ENCODE measurements at regions not wholly inside any gene's neighbourhood (a gene's known extent, or its start where the extent isn't known, plus 50 kb on each side); places are given as distances from the start of the nearest gene placed in this dataset.

GRCh38 chr6:170186941-170187668 lies 103.8 kb downstream of the DLL1 start:
- Histone ChIP-seq H2BK120ac (ENCODE audit: low read depth, low read length) (no peak overlapping the region), H3K36me3 (ENCODE audit: control insufficient read depth in 1 of 2, insufficient read depth in 2 of 2, low read depth in 1 of 2, low read length in 2 of 2) (peaks cover 0 to 3% of the 10 kb centered on the region in 2 experiments), H4K91ac (ENCODE audit: low read length) (no peak overlapping the region), H2BK15ac (ENCODE audit: low read depth, poor library complexity, severe bottlenecking) (no peak overlapping the region), H3K27ac (ENCODE audit: low read length, poor library complexity, severe bottlenecking) (no peak overlapping the region), H3K4ac (ENCODE audit: low read depth in 1 of 2, low read length in 2 of 2) (no peak overlapping the region), H3K18ac (ENCODE audit: low read depth in 1 of 2, low read length in 2 of 2) (no peak overlapping the region), H2BK12ac (ENCODE audit: low read length in 2 of 2) (no peak overlapping the region), H3K9ac (ENCODE audit: low read length) (no peak overlapping the region), H3K27me3 (ENCODE audit: control insufficient read depth in 1 of 2, insufficient read depth in 1 of 2, low read length in 2 of 2) (peaks cover 0 to 9% of the 10 kb centered on the region in 2 experiments), H2AFZ (ENCODE audit: low read depth, low read length) (no peak overlapping the region), H2BK5ac (ENCODE audit: low read depth, low read length, poor library complexity, severe bottlenecking) (no peak overlapping the region), H3K4me2 (ENCODE audit: low read length, poor library complexity, severe bottlenecking) (no peak overlapping the region), H2AK5ac (ENCODE audit: low read length, severe bottlenecking) (no peak overlapping the region), H3K4me1 (ENCODE audit: control insufficient read depth, insufficient read depth, low read depth, low read length) (no peaks in the 10 kb centered on the region), H3K4me3 (ENCODE audit: insufficient read depth in 1 of 2, low read depth in 1 of 2, low read length in 2 of 2) (no peak overlapping the region), H3K14ac (ENCODE audit: low read length in 2 of 2) (no peak overlapping the region), H3K23ac (ENCODE audit: low read length in 2 of 2) (no peak overlapping the region), H4K8ac (ENCODE audit: low read length) (no peak overlapping the region), H3K9me3 (ENCODE audit: control insufficient read depth, low read length) (no peaks in the 10 kb centered on the region), H3K79me1 (replicated peaks; ENCODE audit: low read length, poor library complexity, severe bottlenecking) (no peaks in the 10 kb centered on the region)
- 81% methylated on average over 18 of the region's 18 CpGs for WGBS
- DNase-seq = no peak

GRCh38 chr6:170186006-170186935 lies 104.6 kb downstream of the DLL1 start:
- Histone ChIP-seq H3K27ac (ENCODE audit: low read length, poor library complexity, severe bottlenecking) (no peak overlapping the region), H2BK5ac (ENCODE audit: low read depth, low read length, poor library complexity, severe bottlenecking) (no peak overlapping the region), H2BK120ac (ENCODE audit: low read depth, low read length) (no peak overlapping the region), H3K18ac (ENCODE audit: low read depth in 1 of 2, low read length in 2 of 2) (no peak overlapping the region), H2BK15ac (ENCODE audit: low read depth, poor library complexity, severe bottlenecking) (no peak overlapping the region), H4K91ac (ENCODE audit: low read length) (no peak overlapping the region), H2AFZ (ENCODE audit: low read depth, low read length) (no peak overlapping the region), H4K8ac (ENCODE audit: low read length) (no peak overlapping the region), H3K79me1 (replicated peaks; ENCODE audit: low read length, poor library complexity, severe bottlenecking) (no peaks in the 10 kb centered on the region), H2AK5ac (ENCODE audit: low read length, severe bottlenecking) (no peak overlapping the region), H2BK12ac (ENCODE audit: low read length in 2 of 2) (no peak overlapping the region), H3K27me3 (ENCODE audit: control insufficient read depth in 1 of 2, insufficient read depth in 1 of 2, low read length in 2 of 2) (peaks cover 0 to 12% of the 10 kb centered on the region in 2 experiments), H3K36me3 (ENCODE audit: control insufficient read depth in 1 of 2, insufficient read depth in 2 of 2, low read depth in 1 of 2, low read length in 2 of 2) (peaks cover 0 to 3% of the 10 kb centered on the region in 2 experiments), H3K14ac (ENCODE audit: low read length in 2 of 2) (no peak overlapping the region), H3K23ac (ENCODE audit: low read length in 2 of 2) (no peak overlapping the region), H3K9me3 (ENCODE audit: control insufficient read depth, low read length) (no peaks in the 10 kb centered on the region), H3K4me3 (ENCODE audit: insufficient read depth in 1 of 2, low read depth in 1 of 2, low read length in 2 of 2) (no peak overlapping the region), H3K9ac (ENCODE audit: low read length) (no peak overlapping the region), H3K4ac (ENCODE audit: low read depth in 1 of 2, low read length in 2 of 2) (no peak overlapping the region), H3K4me2 (ENCODE audit: low read length, poor library complexity, severe bottlenecking) (no peak overlapping the region), H3K4me1 (ENCODE audit: control insufficient read depth, insufficient read depth, low read depth, low read length) (no peaks in the 10 kb centered on the region)
- 82% methylated on average over 30 of the region's 30 CpGs for WGBS
- no peak for DNase-seq

- 90% methylated on average over 26 of the region's 29 CpGs for WGBS
These were observed 105.5 kb downstream of the DLL1 start for GRCh38 chr6:170185175-170185978.

More at GRCh38 chr6:170185175-170185978, 105.5 kb downstream of the DLL1 start:
- Histone ChIP-seq H3K14ac (ENCODE audit: low read length in 2 of 2) (no peak overlapping the region), H2BK120ac (ENCODE audit: low read depth, low read length) (no peak overlapping the region), H3K9ac (ENCODE audit: low read length) (no peak overlapping the region), H3K27me3 (ENCODE audit: control insufficient read depth in 1 of 2, insufficient read depth in 1 of 2, low read length in 2 of 2) (peaks cover 0 to 12% of the 10 kb centered on the region in 2 experiments), H3K79me1 (replicated peaks; ENCODE audit: low read length, poor library complexity, severe bottlenecking) (no peaks in the 10 kb centered on the region), H3K9me3 (ENCODE audit: control insufficient read depth, low read length) (no peaks in the 10 kb centered on the region), H3K23ac (ENCODE audit: low read length in 2 of 2) (no peak overlapping the region), H2BK5ac (ENCODE audit: low read depth, low read length, poor library complexity, severe bottlenecking) (no peak overlapping the region), H3K4me1 (ENCODE audit: control insufficient read depth, insufficient read depth, low read depth, low read length) (no peaks in the 10 kb centered on the region), H4K91ac (ENCODE audit: low read length) (no peak overlapping the region), H2AFZ (ENCODE audit: low read depth, low read length) (no peak overlapping the region), H3K36me3 (ENCODE audit: control insufficient read depth in 1 of 2, insufficient read depth in 2 of 2, low read depth in 1 of 2, low read length in 2 of 2) (peaks cover 0 to 3% of the 10 kb centered on the region in 2 experiments), H3K4ac (ENCODE audit: low read depth in 1 of 2, low read length in 2 of 2) (no peak overlapping the region), H3K18ac (ENCODE audit: low read depth in 1 of 2, low read length in 2 of 2) (no peak overlapping the region), H2BK15ac (ENCODE audit: low read depth, poor library complexity, severe bottlenecking) (no peak overlapping the region), H3K4me3 (ENCODE audit: insufficient read depth in 1 of 2, low read depth in 1 of 2, low read length in 2 of 2) (no peak overlapping the region), H2BK12ac (ENCODE audit: low read length in 2 of 2) (no peak overlapping the region), H4K8ac (ENCODE audit: low read length) (no peak overlapping the region), H2AK5ac (ENCODE audit: low read length, severe bottlenecking) (no peak overlapping the region), H3K4me2 (ENCODE audit: low read length, poor library complexity, severe bottlenecking) (no peak overlapping the region), H3K27ac (ENCODE audit: low read length, poor library complexity, severe bottlenecking) (no peak overlapping the region)
- no peak for DNase-seq

All from mesenchymal stem cell (in vitro differentiated cells and primary cell).